ENCODE measurements at regions not wholly inside any gene's neighbourhood (a gene's known extent, or its start where the extent isn't known, plus 50 kb on each side); places are given as distances from the start of the nearest gene placed in this dataset.

DNA sequence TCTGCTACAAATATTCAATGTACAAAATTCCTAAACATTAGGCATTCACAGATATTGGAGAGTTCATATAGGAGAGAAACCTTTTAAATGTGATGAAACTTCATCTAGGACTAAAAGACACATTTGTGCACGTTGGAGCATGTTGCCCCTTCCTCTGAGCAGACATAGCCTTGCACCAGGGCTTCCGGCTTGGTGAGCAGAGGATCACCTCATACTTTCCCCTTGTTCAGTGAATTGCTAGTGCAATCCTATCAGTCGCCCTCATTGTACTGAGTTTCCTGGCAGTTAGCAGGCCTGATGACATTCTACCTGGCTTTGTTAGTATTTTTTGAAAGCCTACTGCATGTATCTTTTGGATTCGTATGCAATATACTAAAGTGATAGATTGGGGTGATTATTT, 466.2 kb downstream of the SPRY1 start:
- no peak overlapping the region for H3K9ac ChIP-seq (ENCODE audit: low read length)
- no peak overlapping the region for H2AFZ ChIP-seq (ENCODE audit: low read depth, low read length)
- no peak overlapping the region for H3K4me2 ChIP-seq (ENCODE audit: low read length)
- no peaks in the 10 kb centered on the region for H3K36me3 ChIP-seq (ENCODE audit: insufficient read depth, low read length)
- H3K79me2 ChIP-seq (replicated peaks; ENCODE audit: insufficient read depth, low read length) = no peaks in the 10 kb centered on the region
- no peak overlapping the region for H3K27ac ChIP-seq (ENCODE audit: low read length)
- H4K20me1 ChIP-seq (ENCODE audit: insufficient read depth) = no peaks in the 10 kb centered on the region
- H3K9me3 ChIP-seq (ENCODE audit: low read length) = no peaks in the 10 kb centered on the region
- no peak overlapping the region for H3K4me3 ChIP-seq (ENCODE audit: low read length)
- no peaks in the 10 kb centered on the region for H3K9me2 ChIP-seq (ENCODE audit: insufficient read depth, low read length)
- no peaks in the 10 kb centered on the region for H3K27me3 ChIP-seq (ENCODE audit: insufficient read depth, low read depth, low read length)
- H3F3A ChIP-seq (ENCODE audit: insufficient read depth, low read length, poor library complexity, severe bottlenecking) = no peaks in the 10 kb centered on the region
- TF ChIP-seq RAD21 (conservative IDR thresholded peaks at IDR 0.05) = no peak
- TF ChIP-seq, protein P1, sequence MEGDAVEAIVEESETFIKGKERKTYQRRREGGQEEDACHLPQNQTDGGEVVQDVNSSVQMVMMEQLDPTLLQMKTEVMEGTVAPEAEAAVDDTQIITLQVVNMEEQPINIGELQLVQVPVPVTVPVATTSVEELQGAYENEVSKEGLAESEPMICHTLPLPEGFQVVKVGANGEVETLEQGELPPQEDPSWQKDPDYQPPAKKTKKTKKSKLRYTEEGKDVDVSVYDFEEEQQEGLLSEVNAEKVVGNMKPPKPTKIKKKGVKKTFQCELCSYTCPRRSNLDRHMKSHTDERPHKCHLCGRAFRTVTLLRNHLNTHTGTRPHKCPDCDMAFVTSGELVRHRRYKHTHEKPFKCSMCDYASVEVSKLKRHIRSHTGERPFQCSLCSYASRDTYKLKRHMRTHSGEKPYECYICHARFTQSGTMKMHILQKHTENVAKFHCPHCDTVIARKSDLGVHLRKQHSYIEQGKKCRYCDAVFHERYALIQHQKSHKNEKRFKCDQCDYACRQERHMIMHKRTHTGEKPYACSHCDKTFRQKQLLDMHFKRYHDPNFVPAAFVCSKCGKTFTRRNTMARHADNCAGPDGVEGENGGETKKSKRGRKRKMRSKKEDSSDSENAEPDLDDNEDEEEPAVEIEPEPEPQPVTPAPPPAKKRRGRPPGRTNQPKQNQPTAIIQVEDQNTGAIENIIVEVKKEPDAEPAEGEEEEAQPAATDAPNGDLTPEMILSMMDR (IDR thresholded peaks at IDR 0.05; ENCODE audit: poor library complexity, severe bottlenecking) = no peak
- no peak for TF ChIP-seq MXI1 (conservative IDR thresholded peaks at IDR 0.05; ENCODE audit: poor library complexity, severe bottlenecking)
- no peak for TF ChIP-seq REST (IDR thresholded peaks at IDR 0.05; ENCODE audit: borderline replicate concordance)
- no peak for TF ChIP-seq SMC3 (conservative IDR thresholded peaks at IDR 0.05; ENCODE audit: poor library complexity)
- TF ChIP-seq EZH2 (IDR thresholded peaks at IDR 0.05; ENCODE audit: borderline replicate concordance, insufficient read depth, low read length, poor library complexity, severe bottlenecking) = no peak
- no peak for TF ChIP-seq POLR2AphosphoS5 (IDR thresholded peaks at IDR 0.05)
- no peak for TF ChIP-seq EP300 (conservative IDR thresholded peaks at IDR 0.05; ENCODE audit: poor library complexity, severe bottlenecking)
- TF ChIP-seq TAF1 (IDR thresholded peaks at IDR 0.05; ENCODE audit: low read depth) = no peak

DNA sequence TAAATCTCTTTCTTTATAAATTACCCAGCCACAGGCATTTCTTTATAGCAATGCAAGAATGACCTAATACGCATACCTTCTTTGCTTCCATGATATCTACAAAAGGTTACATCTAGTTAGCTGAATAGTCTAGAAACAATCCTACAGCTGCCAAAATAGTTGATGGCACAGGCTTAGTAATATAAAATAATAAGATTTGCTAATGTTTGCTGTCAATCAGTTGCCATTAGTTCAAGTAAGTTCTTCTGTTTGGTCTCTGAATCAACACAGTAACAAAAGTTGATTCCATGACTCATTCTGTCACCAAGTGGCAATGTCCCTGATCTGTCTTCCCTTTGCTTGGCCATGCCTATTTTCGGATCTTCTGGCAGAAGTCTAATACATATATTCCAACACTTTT, 470.2 kb downstream of the SPRY1 start:
- Histone ChIP-seq H3K9me2 (ENCODE audit: insufficient read depth, low read length) (no peaks in the 10 kb centered on the region), H3K27ac (ENCODE audit: low read length) (no peak overlapping the region), H3K4me3 (ENCODE audit: low read length) (no peak overlapping the region), H2AFZ (ENCODE audit: low read depth, low read length) (no peak overlapping the region), H4K20me1 (ENCODE audit: insufficient read depth) (no peaks in the 10 kb centered on the region), H3K36me3 (ENCODE audit: insufficient read depth, low read length) (no peaks in the 10 kb centered on the region), H3K9ac (ENCODE audit: low read length) (no peak overlapping the region), H3K9me3 (ENCODE audit: low read length) (no peaks in the 10 kb centered on the region), H3K27me3 (ENCODE audit: insufficient read depth, low read depth, low read length) (no peaks in the 10 kb centered on the region), H3K79me2 (replicated peaks; ENCODE audit: insufficient read depth, low read length) (no peaks in the 10 kb centered on the region), H3F3A (ENCODE audit: insufficient read depth, low read length, poor library complexity, severe bottlenecking) (no peaks in the 10 kb centered on the region), H3K4me2 (ENCODE audit: low read length) (no peak overlapping the region)
- no peak for TF ChIP-seq REST (IDR thresholded peaks at IDR 0.05; ENCODE audit: borderline replicate concordance)

Measured in neural cell (in vitro differentiated cells).